ENCODE measurements at regions not wholly inside any gene's neighbourhood (a gene's known extent, or its start where the extent isn't known, plus 50 kb on each side); places are given as distances from the start of the nearest gene placed in this dataset.

GRCh38 chr17:79529661-79530081 lies 81.2 kb downstream of the RBFOX3 start:
- no peak for TF ChIP-seq POLR2AphosphoS5 (IDR thresholded peaks at IDR 0.05)
- no peak for TF ChIP-seq CTCF (IDR thresholded peaks at IDR 0.05)
- no peak for TF ChIP-seq POLR2A (IDR thresholded peaks at IDR 0.05)
